SK-N-SH (cell line): ENCODE measurements at regions not wholly inside any gene's neighbourhood (a gene's known extent, or its start where the extent isn't known, plus 50 kb on each side); places are given as distances from the start of the nearest gene placed in this dataset.

Experiments used
- CTCF ChIA-PET: fragments of 300-600, 350-600 bp; formaldehyde crosslinking; extraction: SDS; loops from one replicate; lab custom pipeline; 2021; lab: Yijun Ruan, JAX
- POLR2A ChIA-PET: fragments of 350-600 bp; sonication (Branson Sonifier 250); formaldehyde crosslinking; extraction: SDS; loops from one replicate; lab custom pipeline; 2020; ENCODE audit warnings: antibody characterized with exemption, inconsistent platforms; lab: Yijun Ruan, JAX
- DNase-seq: peaks from one replicate; pipeline ENCODE4 v3.0.0; 2012
- H2AFZ ChIP-seq: fragments of 200-600 bp; sonication (generic); 2 replicates; pipeline ENCODE4 v1.8.1; 2016; ENCODE audit warnings: antibody characterized with exemption, mild to moderate bottlenecking, low read depth
- H3F3A ChIP-seq: fragments of 200-600 bp; sonication (generic); replicated peaks from 2 replicates; pipeline ENCODE3; 2016; ENCODE audit warnings: antibody characterized with exemption, mild to moderate bottlenecking; ENCODE audit not compliant: insufficient read depth
- H3K27ac ChIP-seq, 2 experiments: fragments of 200-500 bp in 1 of 2; fragments of 200-600 bp in 1 of 2; sonication (Bioruptor generic) in 1 of 2; sonication (generic), shearing (Covaris generic) in 1 of 2; 2 replicates each; pipeline versions ENCODE4 v1.5.1 to v1.6.1; 2014 to 2016; ENCODE audit warnings: low read depth in 2 of 2, inconsistent platforms in 1 of 2, low read length in 1 of 2, mild to moderate bottlenecking in 1 of 2, mixed read lengths in 1 of 2
- H3K27me3 ChIP-seq: fragments of 200-600 bp; sonication (generic), shearing (Covaris generic); 2 replicates; pipeline ENCODE4 v1.6.1; 2016; ENCODE audit warnings: mixed run types; ENCODE audit not compliant: insufficient read depth
- H3K36me3 ChIP-seq, 2 experiments: fragments of 200-500 bp in 1 of 2; fragments of 200-600 bp in 1 of 2; sonication (Bioruptor generic) in 1 of 2; sonication (generic) in 1 of 2; replicated peaks in 1 of 2; 2 replicates each; pipeline versions ENCODE3 to v1.5.1; 2014 to 2016; ENCODE audit warnings: low read length in 1 of 2, mild to moderate bottlenecking in 1 of 2; ENCODE audit not compliant: insufficient read depth in 2 of 2, control insufficient read depth in 1 of 2
- H3K4me1 ChIP-seq, 2 experiments: fragments of 200-500 bp in 1 of 2; fragments of 200-600 bp in 1 of 2; sonication (Bioruptor generic) in 1 of 2; sonication (generic), shearing (Covaris generic) in 1 of 2; 2 replicates each; pipeline versions ENCODE4 v1.5.1 to v1.6.1; 2014 to 2016; ENCODE audit warnings: low read depth in 1 of 2, low read length in 1 of 2, mixed run types in 1 of 2; ENCODE audit not compliant: insufficient read depth in 2 of 2, control insufficient read depth in 1 of 2
- H3K4me2 ChIP-seq: fragments of 200-600 bp; sonication (generic), shearing (Covaris generic); 2 replicates; pipeline ENCODE4 v1.6.1; 2017; ENCODE audit warnings: mixed run types
- H3K4me3 ChIP-seq, 2 experiments: fragments of 200-500 bp in 1 of 2; fragments of 200-600 bp in 1 of 2; sonication (Bioruptor generic) in 1 of 2; sonication (generic), shearing (Covaris generic) in 1 of 2; 2 replicates each; pipeline versions ENCODE4 v1.5.1 to v1.8.1; 2014 to 2016; ENCODE audit warnings: low read depth in 2 of 2, inconsistent platforms in 1 of 2, low read length in 1 of 2, mild to moderate bottlenecking in 1 of 2, mixed read lengths in 1 of 2, moderate library complexity in 1 of 2
- H3K79me2 ChIP-seq: fragments of 200-600 bp; sonication (generic); 2 replicates; pipeline ENCODE4 v1.8.1; 2017; ENCODE audit warnings: mild to moderate bottlenecking; ENCODE audit not compliant: insufficient read depth
- H3K9ac ChIP-seq: fragments of 200-600 bp; sonication (generic); 2 replicates; pipeline ENCODE4 v1.6.1; 2017; ENCODE audit warnings: mixed run types
- H3K9me2 ChIP-seq: fragments of 200-600 bp; sonication (generic); 2 replicates; pipeline ENCODE4 v1.6.1; 2017; ENCODE audit warnings: mixed run types
- H3K9me3 ChIP-seq: fragments of 200-600 bp; sonication (generic); 2 replicates; pipeline ENCODE4 v1.6.1; 2017; ENCODE audit warnings: mixed run types, mild to moderate bottlenecking, moderate library complexity
- H4K20me1 ChIP-seq: fragments of 200-600 bp; sonication (generic); 2 replicates; pipeline ENCODE4 v1.6.1; 2017; ENCODE audit warnings: mild to moderate bottlenecking, mixed run types; ENCODE audit not compliant: insufficient read depth
- CTCF ChIP-seq: fragments of 200-600 bp; sonication (generic); IDR thresholded peaks from 2 replicates; pipeline ENCODE4 v1.6.1; 2017; ENCODE audit warnings: antibody characterized with exemption, mild to moderate bottlenecking, moderate library complexity
- ELF1 ChIP-seq: IDR thresholded peaks from 2 replicates; pipeline ENCODE4 v1.4.0; 2012
- EZH2phosphoT487 ChIP-seq: fragments of 200-600 bp; sonication (generic); IDR thresholded peaks from 2 replicates; pipeline ENCODE4 v1.6.1; 2017; ENCODE audit warnings: low read depth, mixed run types, mild to moderate bottlenecking, antibody characterized with exemption, moderate library complexity, borderline replicate concordance
- FOSL2 ChIP-seq: IDR thresholded peaks from 2 replicates; pipeline ENCODE4 v1.4.0; 2012; ENCODE audit warnings: low read depth, mild to moderate bottlenecking, moderate library complexity, borderline replicate concordance
- FOXM1 ChIP-seq: IDR thresholded peaks from 2 replicates; pipeline ENCODE4 v1.4.0; 2012; ENCODE audit warnings: low read depth, mild to moderate bottlenecking
- GABPA ChIP-seq: IDR thresholded peaks from 2 replicates; pipeline ENCODE4 v1.4.0; 2012; ENCODE audit warnings: low read depth, mild to moderate bottlenecking
- IRF3 ChIP-seq: fragments of 150-350 bp; IDR thresholded peaks from 2 replicates; pipeline ENCODE4 v1.6.1; 2016; ENCODE audit warnings: mild to moderate bottlenecking, low read depth, low read length
- MEF2A ChIP-seq: IDR thresholded peaks from 2 replicates; pipeline ENCODE4 v1.4.0; 2012; ENCODE audit warnings: low read depth, borderline replicate concordance
- MXI1 ChIP-seq: IDR thresholded peaks from 2 replicates; pipeline ENCODE4 v1.6.1; 2012; ENCODE audit warnings: mild to moderate bottlenecking, low read depth, low read length, improper control_type of control experiment
- NFIC ChIP-seq: IDR thresholded peaks from 2 replicates; pipeline ENCODE4 v1.4.0; 2012; ENCODE audit warnings: borderline replicate concordance
- PBX3 ChIP-seq: IDR thresholded peaks from 2 replicates; pipeline ENCODE4; 2012
- RAD21 ChIP-seq: IDR thresholded peaks from 2 replicates; pipeline ENCODE4 v1.6.1; 2012; ENCODE audit warnings: mild to moderate bottlenecking, low read length
- RFX5 ChIP-seq: IDR thresholded peaks from 2 replicates; pipeline ENCODE4 v1.6.1; 2012; ENCODE audit warnings: mild to moderate bottlenecking, improper control_type of control experiment, low read length
- SIN3A ChIP-seq: IDR thresholded peaks from 2 replicates; pipeline ENCODE4 v1.6.1; 2012; ENCODE audit warnings: low read depth, mild to moderate bottlenecking, low read length, moderate library complexity, borderline replicate concordance
- TAF1 ChIP-seq: IDR thresholded peaks from 2 replicates; pipeline ENCODE4 v1.6.1; 2012; ENCODE audit warnings: low read depth, mild to moderate bottlenecking, low read length, moderate library complexity, borderline replicate concordance
- TEAD4 ChIP-seq: IDR thresholded peaks from 2 replicates; pipeline ENCODE4 v1.4.0; 2012; ENCODE audit warnings: mild to moderate bottlenecking, borderline replicate concordance; ENCODE audit not compliant: insufficient read depth
- WGBS: methylation state at CpG from one replicate; pipeline ENCODE4 v1.1.6; 2017; ENCODE audit warnings: low lambda C conversion rate; 5-methylcytosine and 5-hydroxymethylcytosine counted together
- TF ChIP-seq, protein P1 (sequence below): IDR thresholded peaks from 2 replicates; pipeline ENCODE4 v1.4.0; 2012; ENCODE audit warnings: low read depth, borderline replicate concordance
- TF ChIP-seq, protein P2 (sequence below): IDR thresholded peaks from 2 replicates; pipeline ENCODE4 v1.4.0; 2012; ENCODE audit warnings: low read depth
- TF ChIP-seq, protein P3 (sequence below): IDR thresholded peaks from 2 replicates; pipeline ENCODE4 v1.4.0; 2012; ENCODE audit warnings: low read depth, borderline replicate concordance
- TF ChIP-seq, protein P4 (sequence below): fragments of 150-350 bp; IDR thresholded peaks from 2 replicates; pipeline ENCODE4 v1.6.1; 2017; ENCODE audit warnings: antibody characterized with exemption, low read length, low read depth, borderline replicate concordance

DNA sequence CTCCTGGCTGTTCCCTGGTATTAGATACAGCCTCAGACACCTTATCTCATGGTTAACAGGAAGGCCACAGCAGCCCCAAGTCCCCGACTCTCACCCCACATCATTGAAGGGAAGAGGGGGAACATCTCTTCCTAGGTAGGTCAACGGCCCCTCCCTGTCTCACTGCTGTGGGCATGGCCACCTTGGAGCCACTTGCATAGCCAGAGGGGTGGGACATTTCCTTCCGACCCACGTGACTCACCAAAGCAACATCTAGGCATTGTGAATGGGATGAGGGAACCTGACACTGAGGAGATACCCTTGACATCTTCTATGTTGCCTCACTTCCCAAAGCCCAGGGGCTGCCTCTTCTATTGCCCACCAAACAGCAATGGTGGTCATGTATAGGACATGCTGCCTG lies 68.5 kb upstream of the GPR26 start:
- DNase-seq: no peak
- H4K20me1 ChIP-seq: no peaks in the 10 kb centered on the region
- no peaks in the 10 kb centered on the region for H3F3A ChIP-seq
- no peak overlapping the region for H3K9ac ChIP-seq
- H3K4me3 ChIP-seq: no peak overlapping the region
- H3K9me2 ChIP-seq: no peaks in the 10 kb centered on the region
- TF ChIP-seq RFX5: no peak
- no peak for TF ChIP-seq TAF1
- no peak for TF ChIP-seq CTCF
- no peak for TF ChIP-seq MEF2A
- TF ChIP-seq, protein P1, sequence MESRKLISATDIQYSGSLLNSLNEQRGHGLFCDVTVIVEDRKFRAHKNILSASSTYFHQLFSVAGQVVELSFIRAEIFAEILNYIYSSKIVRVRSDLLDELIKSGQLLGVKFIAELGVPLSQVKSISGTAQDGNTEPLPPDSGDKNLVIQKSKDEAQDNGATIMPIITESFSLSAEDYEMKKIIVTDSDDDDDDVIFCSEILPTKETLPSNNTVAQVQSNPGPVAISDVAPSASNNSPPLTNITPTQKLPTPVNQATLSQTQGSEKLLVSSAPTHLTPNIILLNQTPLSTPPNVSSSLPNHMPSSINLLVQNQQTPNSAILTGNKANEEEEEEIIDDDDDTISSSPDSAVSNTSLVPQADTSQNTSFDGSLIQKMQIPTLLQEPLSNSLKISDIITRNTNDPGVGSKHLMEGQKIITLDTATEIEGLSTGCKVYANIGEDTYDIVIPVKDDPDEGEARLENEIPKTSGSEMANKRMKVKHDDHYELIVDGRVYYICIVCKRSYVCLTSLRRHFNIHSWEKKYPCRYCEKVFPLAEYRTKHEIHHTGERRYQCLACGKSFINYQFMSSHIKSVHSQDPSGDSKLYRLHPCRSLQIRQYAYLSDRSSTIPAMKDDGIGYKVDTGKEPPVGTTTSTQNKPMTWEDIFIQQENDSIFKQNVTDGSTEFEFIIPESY: no peak
- TF ChIP-seq FOXM1: no peak
- no peak for TF ChIP-seq IRF3
- no peak for TF ChIP-seq FOSL2
- TF ChIP-seq MXI1: no peak
- no peak for TF ChIP-seq PBX3
- TF ChIP-seq, protein P2, sequence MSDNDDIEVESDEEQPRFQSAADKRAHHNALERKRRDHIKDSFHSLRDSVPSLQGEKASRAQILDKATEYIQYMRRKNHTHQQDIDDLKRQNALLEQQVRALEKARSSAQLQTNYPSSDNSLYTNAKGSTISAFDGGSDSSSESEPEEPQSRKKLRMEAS: no peak
- TF ChIP-seq SIN3A: no peak
- TF ChIP-seq, protein P3, sequence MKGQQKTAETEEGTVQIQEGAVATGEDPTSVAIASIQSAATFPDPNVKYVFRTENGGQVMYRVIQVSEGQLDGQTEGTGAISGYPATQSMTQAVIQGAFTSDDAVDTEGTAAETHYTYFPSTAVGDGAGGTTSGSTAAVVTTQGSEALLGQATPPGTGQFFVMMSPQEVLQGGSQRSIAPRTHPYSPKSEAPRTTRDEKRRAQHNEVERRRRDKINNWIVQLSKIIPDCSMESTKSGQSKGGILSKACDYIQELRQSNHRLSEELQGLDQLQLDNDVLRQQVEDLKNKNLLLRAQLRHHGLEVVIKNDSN: no peak
- TF ChIP-seq EZH2phosphoT487: no peak
- no peak for TF ChIP-seq ELF1
- TF ChIP-seq TEAD4: no peak
- no peak for TF ChIP-seq NFIC
- TF ChIP-seq GABPA: no peak
- no peak for TF ChIP-seq RAD21
- TF ChIP-seq, protein P4, sequence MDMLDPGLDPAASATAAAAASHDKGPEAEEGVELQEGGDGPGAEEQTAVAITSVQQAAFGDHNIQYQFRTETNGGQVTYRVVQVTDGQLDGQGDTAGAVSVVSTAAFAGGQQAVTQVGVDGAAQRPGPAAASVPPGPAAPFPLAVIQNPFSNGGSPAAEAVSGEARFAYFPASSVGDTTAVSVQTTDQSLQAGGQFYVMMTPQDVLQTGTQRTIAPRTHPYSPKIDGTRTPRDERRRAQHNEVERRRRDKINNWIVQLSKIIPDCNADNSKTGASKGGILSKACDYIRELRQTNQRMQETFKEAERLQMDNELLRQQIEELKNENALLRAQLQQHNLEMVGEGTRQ: no peak
- no peaks in the 10 kb centered on the region for H3K4me1 ChIP-seq
- POLR2A ChIA-PET: no interaction called here
- no peaks in the 10 kb centered on the region for H3K36me3 ChIP-seq
- no peak overlapping the region for H2AFZ ChIP-seq
- 11% methylated on average over 4 of the region's 4 CpGs for WGBS
- no peaks in the 10 kb centered on the region for H3K27me3 ChIP-seq
- CTCF ChIA-PET: interaction anchor here (1.3 to 1.7 kb wide), 2 partner anchors 14 to 370 kb away, joined by 5 to 10 read pairs; no protein-coding TSS in a partner anchor
- no peak overlapping the region for H3K27ac ChIP-seq
- no peaks in the 10 kb centered on the region for H3K9me3 ChIP-seq
- H3K79me2 ChIP-seq: no peaks in the 10 kb centered on the region
- no peak overlapping the region for H3K4me2 ChIP-seq
